Spinal cord (tissue), 9 donors: ENCODE measurements at regions not wholly inside any gene's neighbourhood (a gene's known extent, or its start where the extent isn't known, plus 50 kb on each side); places are given as distances from the start of the nearest gene placed in this dataset.
"Not testable (repeated sequence)": the region's sequence is repeated elsewhere in the genome, so short reads cannot be mapped to it uniquely, and the experiment has no call there.

Experiments
- DNase-seq, 6 donors: peaks; one replicate each; pipeline versions ENCODE4 v3.0.0 to v3.0.0-alpha.2; 2013 to 2015; ENCODE audit warnings: low spot score in 6 of 6, low read depth in 4 of 6
- H3K27ac ChIP-seq: one replicate; pipeline ENCODE4 v1.5.1; 2013; ENCODE audit warnings: low read depth, low read length, control low read depth
- H3K27me3 ChIP-seq: one replicate; pipeline ENCODE4 v1.6.1; 2013; ENCODE audit warnings: low read length; ENCODE audit not compliant: control insufficient read depth, insufficient read depth
- H3K36me3 ChIP-seq: one replicate; pipeline ENCODE4 v1.6.1; 2013; ENCODE audit warnings: low read length; ENCODE audit not compliant: control insufficient read depth, insufficient read depth
- H3K4me1 ChIP-seq: one replicate; pipeline ENCODE4 v1.6.1; 2013; ENCODE audit warnings: low read length; ENCODE audit not compliant: control insufficient read depth, insufficient read depth
- H3K4me3 ChIP-seq: one replicate; pipeline ENCODE4 v1.5.1; 2013; ENCODE audit warnings: low read depth, low read length, control low read depth
- H3K9me3 ChIP-seq: one replicate; pipeline ENCODE4 v1.6.1; 2013; ENCODE audit warnings: low read length; ENCODE audit not compliant: control insufficient read depth, insufficient read depth
- WGBS: methylation state at CpG from one replicate; pipeline ENCODE4 v1.1.5; 2013; ENCODE audit warnings: missing lambda C conversion rate; ENCODE audit not compliant: insufficient coverage; 5-methylcytosine and 5-hydroxymethylcytosine counted together
- donor health status: healthy.

DNA sequence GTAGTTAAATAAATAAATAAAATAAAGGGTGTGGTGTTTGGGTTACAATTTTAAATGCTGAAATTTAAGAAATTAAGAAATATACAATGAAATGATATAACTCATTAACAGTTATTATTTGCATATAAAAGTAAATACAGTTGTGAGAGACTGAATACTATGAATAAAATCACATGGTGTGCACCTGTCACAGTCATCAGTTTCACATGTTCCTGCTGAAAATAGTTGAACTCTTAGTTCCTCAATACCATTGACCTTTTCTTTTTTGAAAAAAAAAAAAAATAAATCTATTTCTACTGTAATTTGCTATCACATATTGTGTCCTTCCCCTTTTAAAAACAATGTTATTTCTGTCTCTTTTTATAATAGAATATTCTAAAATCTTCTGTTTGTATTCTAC is 130.9 kb upstream of the CHD1 start:
- Histone ChIP-seq H3K4me3 (no peak overlapping the region), H3K27ac (no peak overlapping the region), H3K36me3 (no peaks in the 10 kb centered on the region), H3K27me3 (no peaks in the 10 kb centered on the region), H3K4me1 (no peaks in the 10 kb centered on the region), H3K9me3 (no peaks in the 10 kb centered on the region)
- DNase-seq: no peak

DNA sequence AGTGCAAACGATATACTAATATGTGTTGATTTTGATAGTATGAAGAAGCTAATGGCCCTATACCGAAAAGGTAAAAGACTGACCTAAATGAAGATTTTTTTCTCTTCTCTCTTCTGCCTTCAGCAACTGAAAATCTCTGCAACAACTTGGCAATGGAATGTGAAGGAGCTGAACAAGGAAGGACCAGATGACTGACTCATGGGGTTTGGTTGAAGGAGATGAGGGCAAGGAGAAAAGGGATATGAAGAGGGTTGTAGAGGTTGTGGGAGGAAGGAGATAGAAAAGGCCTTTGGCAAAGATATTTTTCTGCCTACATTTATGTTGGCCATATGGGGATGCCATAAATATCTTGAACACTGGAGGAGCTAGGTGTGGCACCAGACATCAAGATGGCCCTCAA is 129.7 kb upstream of the CHD1 start:
- no peaks in the 10 kb centered on the region for H3K27me3 ChIP-seq

DNA sequence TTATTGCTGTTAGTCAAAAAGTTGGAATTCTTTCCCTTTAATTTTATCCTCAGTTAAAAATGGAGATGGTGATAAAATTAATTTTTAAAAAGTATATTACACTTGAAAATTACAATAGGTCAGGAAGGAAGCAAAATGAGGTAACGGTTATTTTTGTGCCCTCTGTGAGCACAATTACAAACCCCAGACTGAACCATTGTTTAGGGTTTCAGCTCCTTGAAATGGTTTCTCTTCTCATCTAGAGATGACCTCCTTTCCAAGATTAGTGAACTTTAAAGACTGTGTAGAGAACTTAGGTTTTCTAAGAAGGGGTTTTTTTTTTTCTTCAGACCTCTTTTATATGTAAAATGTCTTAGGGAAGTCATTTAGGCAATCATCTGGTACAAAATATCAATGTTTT is 126.2 kb upstream of the CHD1 start:
- WGBS: no CpG with 5 or more reads among the region's 1 CpG
- no peak overlapping the region for H3K27ac ChIP-seq

More for the DNA sequence above, 129.7 kb upstream of the CHD1 start:
- no peak for DNase-seq
- H3K9me3 ChIP-seq: no peaks in the 10 kb centered on the region
- H3K36me3 ChIP-seq: no peaks in the 10 kb centered on the region
- no CpG with 5 or more reads among the region's 2 CpGs for WGBS
- H3K27ac ChIP-seq: no peak overlapping the region
- H3K4me3 ChIP-seq: no peak overlapping the region
- H3K4me1 ChIP-seq: no peaks in the 10 kb centered on the region

GRCh38 chr5:99045871-99046270 is 117.1 kb upstream of the CHD1 start:
- H3K9me3 ChIP-seq: peaks cover 2% of the 10 kb centered on the region

More for the DNA sequence above, 126.2 kb upstream of the CHD1 start:
- H3K4me3 ChIP-seq: no peak overlapping the region
- no peaks in the 10 kb centered on the region for H3K4me1 ChIP-seq
- H3K9me3 ChIP-seq: no peaks in the 10 kb centered on the region
- H3K36me3 ChIP-seq: no peaks in the 10 kb centered on the region
- H3K27me3 ChIP-seq: no peaks in the 10 kb centered on the region
- DNase-seq: no peak

GRCh38 chr5:99043257-99043656 is 114.5 kb upstream of the CHD1 start:
- H3K4me3 ChIP-seq, H3K27me3 ChIP-seq, H3K9me3 ChIP-seq, H3K4me1 ChIP-seq, H3K27ac ChIP-seq, H3K36me3 ChIP-seq, DNase-seq: not testable (repeated sequence)
- 100% methylated on average over 4 of the region's 6 CpGs for WGBS

More at GRCh38 chr5:99045871-99046270, 117.1 kb upstream of the CHD1 start:
- no peak for DNase-seq
- H3K4me1 ChIP-seq: no peaks in the 10 kb centered on the region
- no peaks in the 10 kb centered on the region for H3K27me3 ChIP-seq
- H3K4me3 ChIP-seq: no peak overlapping the region
- H3K27ac ChIP-seq: no peak overlapping the region
- no peaks in the 10 kb centered on the region for H3K36me3 ChIP-seq
- WGBS: no CpG with 5 or more reads among the region's 4 CpGs

GRCh38 chr5:99037668-99038067 is 108.9 kb upstream of the CHD1 start:
- Histone ChIP-seq H3K36me3 (no peaks in the 10 kb centered on the region), H3K9me3 (peaks cover 2% of the 10 kb centered on the region), H3K4me1 (no peaks in the 10 kb centered on the region), H3K4me3 (no peak overlapping the region), H3K27me3 (no peaks in the 10 kb centered on the region), H3K27ac (no peak overlapping the region)
- WGBS: 77% methylated on average over 6 of the region's 8 CpGs
- DNase-seq: no peak

DNA sequence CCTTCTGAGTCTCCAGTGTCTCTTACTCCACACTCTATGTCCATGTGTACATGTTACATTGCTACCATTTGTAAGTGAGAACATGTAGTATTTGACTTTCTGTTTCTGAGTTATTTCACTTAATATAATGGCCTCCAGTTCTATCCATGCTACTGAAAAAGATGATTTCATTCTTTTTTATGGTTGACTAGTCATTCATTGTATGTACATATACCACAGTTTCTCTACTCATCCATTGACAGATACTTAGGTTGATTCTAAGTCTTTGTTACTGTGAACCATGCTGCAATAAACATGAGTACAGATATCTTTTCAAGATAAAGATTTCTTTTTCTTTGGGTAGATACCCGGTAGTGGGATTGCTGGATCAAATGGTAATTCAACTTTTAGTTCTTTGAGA is 107.1 kb upstream of the CHD1 start:
- Histone ChIP-seq H3K9me3 (no peaks in the 10 kb centered on the region), H3K27me3 (no peaks in the 10 kb centered on the region), H3K27ac (no peak overlapping the region), H3K36me3 (no peaks in the 10 kb centered on the region), H3K4me3 (no peak overlapping the region), H3K4me1 (no peaks in the 10 kb centered on the region)
- WGBS: no CpG with 5 or more reads among the region's 1 CpG
- DNase-seq: no peak

- no peak for DNase-seq
- 23% methylated on average over 1 of the region's 1 CpG for WGBS
- Histone ChIP-seq H3K4me3 (no peak overlapping the region), H3K4me1 (no peaks in the 10 kb centered on the region), H3K27me3 (no peaks in the 10 kb centered on the region), H3K9me3 (no peaks in the 10 kb centered on the region), H3K27ac (no peak overlapping the region), H3K36me3 (no peaks in the 10 kb centered on the region)
These were observed 105.5 kb upstream of the CHD1 start for GRCh38 chr5:99034336-99034735.

DNA sequence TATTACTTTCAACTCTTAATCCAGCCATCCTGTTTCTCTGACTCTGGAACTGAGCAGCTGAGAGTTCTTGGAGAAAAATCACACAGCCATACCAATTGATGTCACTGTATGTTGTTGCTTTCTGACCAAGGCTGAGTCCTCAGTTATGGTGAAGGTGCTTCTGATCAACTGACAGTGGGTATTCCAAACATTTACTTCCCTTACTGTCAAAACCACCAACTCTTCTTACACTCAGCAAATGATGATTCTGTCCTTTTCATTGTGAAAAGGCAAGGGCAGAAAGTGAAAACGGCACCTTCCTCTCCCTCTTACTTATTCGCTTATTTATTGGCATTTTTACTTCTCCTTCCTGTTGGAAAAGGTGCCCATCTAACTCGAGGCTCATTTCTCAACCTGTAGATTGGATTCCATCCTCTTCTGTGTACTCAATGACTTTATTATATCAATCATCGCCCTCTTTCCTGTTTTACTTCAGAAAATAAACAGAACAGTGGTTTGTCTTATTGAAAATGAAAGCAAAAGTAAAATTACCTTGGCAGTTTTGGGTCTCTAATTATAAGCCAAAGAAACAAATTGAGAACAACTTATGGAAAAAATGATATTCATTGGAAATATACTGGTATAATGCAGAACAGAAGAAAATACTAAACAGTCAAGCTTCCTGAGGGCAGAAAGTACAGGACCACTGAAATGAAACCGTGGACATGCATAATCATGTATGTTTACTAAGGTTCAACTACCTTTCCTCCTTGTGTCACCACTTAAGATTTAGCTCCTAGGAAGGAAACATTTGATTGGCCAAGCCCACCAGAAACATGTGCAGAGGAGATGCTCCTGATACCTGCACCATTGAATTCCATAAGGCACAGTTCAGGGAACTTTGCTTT is 104.5 kb upstream of the CHD1 start:
- H3K4me3 ChIP-seq: no peak overlapping the region
- 84% methylated on average over 4 of the region's 5 CpGs for WGBS
- no peaks in the 10 kb centered on the region for H3K36me3 ChIP-seq
- DNase-seq: no peak
- no peak overlapping the region for H3K27ac ChIP-seq
- H3K9me3 ChIP-seq: no peaks in the 10 kb centered on the region
- no peaks in the 10 kb centered on the region for H3K27me3 ChIP-seq
- no peaks in the 10 kb centered on the region for H3K4me1 ChIP-seq
